Stimulated activated CD4-positive, alpha-beta T cell treated with anti-CD3 and anti-CD28 coated beads, Interleukin-4, amount 100 ng/mL, for 48 hours (primary cell): ENCODE measurements at regions not wholly inside any gene's neighbourhood (a gene's known extent, or its start where the extent isn't known, plus 50 kb on each side); places are given as distances from the start of the nearest gene placed in this dataset.

Experiments
- DNase-seq, 2 donors: peaks; one replicate each; pipeline ENCODE4 v3.0.0-alpha.2; 2020; ENCODE audit warnings: low read depth in 2 of 2

GRCh38 chr3:67706934-67707333 lies 52.5 kb upstream of the SUCLG2 start:
- no peak for DNase-seq

GRCh38 chr3:67704322-67704721 lies 49.9 kb upstream of the SUCLG2 start:
- no peak for DNase-seq
